Mammary epithelial cell (primary cell): ENCODE measurements at regions not wholly inside any gene's neighbourhood (a gene's known extent, or its start where the extent isn't known, plus 50 kb on each side); places are given as distances from the start of the nearest gene placed in this dataset.

Experiments
- EZH2 ChIP-seq: IDR thresholded peaks from 2 replicates; pipeline ENCODE4 v1.6.1; 2012; ENCODE audit warnings: low read length, inconsistent platforms, borderline replicate concordance
- TF ChIP-seq, protein P1 (sequence below), 2 donors: IDR thresholded peaks in 1 of 2; conservative IDR thresholded peaks in 1 of 2; 2 replicates each; pipeline ENCODE4 v1.5.1; 2011 to 2012; ENCODE audit warnings: inconsistent platforms in 2 of 2, low read length in 2 of 2, mild to moderate bottlenecking in 2 of 2, control low read depth in 1 of 2, low read depth in 1 of 2; ENCODE audit not compliant: insufficient read depth in 1 of 2; ENCODE audit errors: extremely low read depth in 1 of 2

DNA sequence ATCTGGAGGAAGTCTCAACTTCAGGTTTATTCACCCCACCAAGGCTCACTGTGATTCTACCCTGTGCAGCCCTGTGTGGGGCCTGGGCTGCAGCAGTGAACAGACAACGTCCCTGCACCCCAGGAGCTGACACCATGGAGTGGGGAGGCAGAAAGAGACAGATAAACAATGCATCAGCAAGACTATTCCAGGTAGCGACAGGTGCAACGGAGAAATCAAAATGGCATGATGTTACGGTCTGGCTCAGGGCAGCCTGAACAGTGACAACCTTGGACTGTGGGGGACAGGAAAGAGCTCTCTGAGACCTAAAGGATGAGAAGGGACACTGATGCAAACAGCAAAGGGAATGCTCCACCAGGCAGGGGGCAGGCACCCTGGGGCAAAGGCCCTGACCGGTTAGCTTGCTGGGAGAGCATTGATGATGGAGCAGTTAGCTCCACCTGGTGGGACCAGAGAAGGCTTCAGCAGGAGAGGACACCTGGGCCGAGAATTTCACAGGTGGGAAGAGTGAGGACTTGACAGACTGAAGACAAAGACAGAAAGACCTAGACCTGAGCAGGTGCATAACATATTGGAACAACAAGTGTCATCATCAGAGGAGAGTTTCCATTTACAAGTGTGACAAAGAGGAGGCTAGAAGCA is 589.9 kb downstream of the MATN1 start:
- TF ChIP-seq, protein P1, sequence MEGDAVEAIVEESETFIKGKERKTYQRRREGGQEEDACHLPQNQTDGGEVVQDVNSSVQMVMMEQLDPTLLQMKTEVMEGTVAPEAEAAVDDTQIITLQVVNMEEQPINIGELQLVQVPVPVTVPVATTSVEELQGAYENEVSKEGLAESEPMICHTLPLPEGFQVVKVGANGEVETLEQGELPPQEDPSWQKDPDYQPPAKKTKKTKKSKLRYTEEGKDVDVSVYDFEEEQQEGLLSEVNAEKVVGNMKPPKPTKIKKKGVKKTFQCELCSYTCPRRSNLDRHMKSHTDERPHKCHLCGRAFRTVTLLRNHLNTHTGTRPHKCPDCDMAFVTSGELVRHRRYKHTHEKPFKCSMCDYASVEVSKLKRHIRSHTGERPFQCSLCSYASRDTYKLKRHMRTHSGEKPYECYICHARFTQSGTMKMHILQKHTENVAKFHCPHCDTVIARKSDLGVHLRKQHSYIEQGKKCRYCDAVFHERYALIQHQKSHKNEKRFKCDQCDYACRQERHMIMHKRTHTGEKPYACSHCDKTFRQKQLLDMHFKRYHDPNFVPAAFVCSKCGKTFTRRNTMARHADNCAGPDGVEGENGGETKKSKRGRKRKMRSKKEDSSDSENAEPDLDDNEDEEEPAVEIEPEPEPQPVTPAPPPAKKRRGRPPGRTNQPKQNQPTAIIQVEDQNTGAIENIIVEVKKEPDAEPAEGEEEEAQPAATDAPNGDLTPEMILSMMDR (conservative IDR thresholded peaks at IDR 0.05 in 1 of 2, IDR thresholded peaks at IDR 0.05 in 1 of 2; ENCODE audit: extremely low read depth in 1 of 2, insufficient read depth in 1 of 2, low read depth in 1 of 2, low read length in 2 of 2) = no peak
- TF ChIP-seq EZH2 = no peak
